Retina (tissue), 1 donor: ENCODE measurements at regions not wholly inside any gene's neighbourhood (a gene's known extent, or its start where the extent isn't known, plus 50 kb on each side); places are given as distances from the start of the nearest gene placed in this dataset.

Experiments
- DNase-seq: peaks from one replicate; pipeline ENCODE4 v3.0.0-alpha.2; 2016

GRCh38 chr17:13297183-13297582 is 279.4 kb upstream of the ELAC2 start:
- no peak for DNase-seq

- no peak for DNase-seq
Measured at GRCh38 chr17:13293421-13293820, 275.6 kb upstream of the ELAC2 start.

- no peak for DNase-seq
Measured at GRCh38 chr17:13292291-13292690, 274.5 kb upstream of the ELAC2 start.

- DNase-seq, result no peak
Measured at GRCh38 chr17:13288248-13288647, 270.4 kb upstream of the ELAC2 start.

- no peak for DNase-seq
Measured at GRCh38 chr17:13287226-13287625, 269.4 kb upstream of the ELAC2 start.

GRCh38 chr17:13283606-13284005 is 265.8 kb upstream of the ELAC2 start:
- DNase-seq, result no peak

GRCh38 chr17:13281626-13282025 is 263.8 kb upstream of the ELAC2 start:
- no peak for DNase-seq

GRCh38 chr17:13273806-13274205 is 256.0 kb upstream of the ELAC2 start:
- DNase-seq, result no peak

- DNase-seq, result no peak
Measured at GRCh38 chr17:13272296-13272695, 254.5 kb upstream of the ELAC2 start.

GRCh38 chr17:13268791-13269595 is 251.2 kb upstream of the ELAC2 start:
- DNase-seq, result no peak

GRCh38 chr17:13266606-13267005 is 248.8 kb upstream of the ELAC2 start:
- DNase-seq, result no peak

GRCh38 chr17:13265311-13265710 is 247.5 kb upstream of the ELAC2 start:
- DNase-seq, result no peak

GRCh38 chr17:13263746-13264145 is 245.9 kb upstream of the ELAC2 start:
- DNase-seq, result no peak

GRCh38 chr17:13256545-13256944 is 238.7 kb upstream of the ELAC2 start:
- no peak for DNase-seq

- no peak for DNase-seq
Measured at GRCh38 chr17:13253733-13254410, 236.0 kb upstream of the ELAC2 start.

- DNase-seq, result no peak
Measured at GRCh38 chr17:13244513-13244912, 226.7 kb upstream of the ELAC2 start.

- no peak for DNase-seq
Measured at GRCh38 chr17:13243585-13243984, 225.8 kb upstream of the ELAC2 start.

- DNase-seq, result no peak
Measured at GRCh38 chr17:13240851-13241250, 223.0 kb upstream of the ELAC2 start.

- no peak for DNase-seq
Measured at GRCh38 chr17:13230350-13231264, 212.8 kb upstream of the ELAC2 start.

GRCh38 chr17:13228225-13228624 is 210.4 kb upstream of the ELAC2 start:
- DNase-seq, result no peak

- peak; percentile 25 for DNase-seq
Measured at GRCh38 chr17:13222975-13223374, 205.1 kb upstream of the ELAC2 start.

- DNase-seq, result no peak
Measured at GRCh38 chr17:13212860-13213259, 195.0 kb upstream of the ELAC2 start.

- no peak for DNase-seq
Measured at GRCh38 chr17:13209081-13209480, 191.3 kb upstream of the ELAC2 start.
